ENCODE measurements at regions not wholly inside any gene's neighbourhood (a gene's known extent, or its start where the extent isn't known, plus 50 kb on each side); places are given as distances from the start of the nearest gene placed in this dataset.

DNA sequence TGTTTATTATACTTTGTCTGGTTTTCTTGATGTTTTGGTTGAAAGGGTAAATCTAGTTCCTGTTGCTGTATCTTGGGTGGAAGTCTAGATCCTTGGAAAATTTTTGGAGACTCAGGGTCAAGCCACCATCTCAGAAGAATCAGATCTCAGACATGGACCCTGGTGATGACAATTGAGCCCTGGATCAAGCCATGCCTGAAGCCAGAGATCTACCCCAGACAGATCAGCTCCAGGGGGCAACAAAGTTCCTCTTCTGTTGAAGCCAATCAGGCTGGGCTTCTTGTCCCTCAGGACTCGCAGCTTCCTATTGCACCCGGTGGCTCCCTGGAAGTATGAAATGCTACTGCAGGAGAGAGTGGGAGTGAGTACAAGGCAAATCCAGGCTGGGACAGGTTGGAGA lies 106.9 kb downstream of the UNCX start:
- Histone ChIP-seq H2AFZ (ENCODE audit: low read length) (no peak overlapping the region), H3K4me3 (ENCODE audit: low read length) (no peak overlapping the region), H3K4me2 (ENCODE audit: low read depth, low read length) (no peak overlapping the region), H3K27me3 (replicated peaks; ENCODE audit: insufficient read depth, low read length) (peaks cover 69% of the 10 kb centered on the region), H3K9ac (ENCODE audit: low read length) (no peak overlapping the region), H3K79me2 (ENCODE audit: low read length) (no peaks in the 10 kb centered on the region), H3K9me2 (replicated peaks; ENCODE audit: insufficient read depth, low read length) (no peaks in the 10 kb centered on the region), H3K9me3 (replicated peaks; ENCODE audit: insufficient read depth, low read length) (no peaks in the 10 kb centered on the region), H3F3A (ENCODE audit: insufficient read depth, low read length) (no peaks in the 10 kb centered on the region), H3K4me1 (ENCODE audit: low read length) (no peaks in the 10 kb centered on the region), H3K27ac (ENCODE audit: low read length) (no peak overlapping the region), H4K20me1 (ENCODE audit: insufficient read depth, low read length) (no peaks in the 10 kb centered on the region), H3K36me3 (replicated peaks; ENCODE audit: insufficient read depth, low read length) (no peaks in the 10 kb centered on the region)
- TF ChIP-seq EZH2 (optimal IDR thresholded peaks at IDR 0.05; ENCODE audit: low read depth, low read length) (no peak), EZH2phosphoT487 (IDR thresholded peaks at IDR 0.05; ENCODE audit: low read length) (no peak)
- TF ChIP-seq, protein P1, sequence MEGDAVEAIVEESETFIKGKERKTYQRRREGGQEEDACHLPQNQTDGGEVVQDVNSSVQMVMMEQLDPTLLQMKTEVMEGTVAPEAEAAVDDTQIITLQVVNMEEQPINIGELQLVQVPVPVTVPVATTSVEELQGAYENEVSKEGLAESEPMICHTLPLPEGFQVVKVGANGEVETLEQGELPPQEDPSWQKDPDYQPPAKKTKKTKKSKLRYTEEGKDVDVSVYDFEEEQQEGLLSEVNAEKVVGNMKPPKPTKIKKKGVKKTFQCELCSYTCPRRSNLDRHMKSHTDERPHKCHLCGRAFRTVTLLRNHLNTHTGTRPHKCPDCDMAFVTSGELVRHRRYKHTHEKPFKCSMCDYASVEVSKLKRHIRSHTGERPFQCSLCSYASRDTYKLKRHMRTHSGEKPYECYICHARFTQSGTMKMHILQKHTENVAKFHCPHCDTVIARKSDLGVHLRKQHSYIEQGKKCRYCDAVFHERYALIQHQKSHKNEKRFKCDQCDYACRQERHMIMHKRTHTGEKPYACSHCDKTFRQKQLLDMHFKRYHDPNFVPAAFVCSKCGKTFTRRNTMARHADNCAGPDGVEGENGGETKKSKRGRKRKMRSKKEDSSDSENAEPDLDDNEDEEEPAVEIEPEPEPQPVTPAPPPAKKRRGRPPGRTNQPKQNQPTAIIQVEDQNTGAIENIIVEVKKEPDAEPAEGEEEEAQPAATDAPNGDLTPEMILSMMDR (IDR thresholded peaks at IDR 0.05; ENCODE audit: low read length): no peak
- no peak for DNase-seq

DNA sequence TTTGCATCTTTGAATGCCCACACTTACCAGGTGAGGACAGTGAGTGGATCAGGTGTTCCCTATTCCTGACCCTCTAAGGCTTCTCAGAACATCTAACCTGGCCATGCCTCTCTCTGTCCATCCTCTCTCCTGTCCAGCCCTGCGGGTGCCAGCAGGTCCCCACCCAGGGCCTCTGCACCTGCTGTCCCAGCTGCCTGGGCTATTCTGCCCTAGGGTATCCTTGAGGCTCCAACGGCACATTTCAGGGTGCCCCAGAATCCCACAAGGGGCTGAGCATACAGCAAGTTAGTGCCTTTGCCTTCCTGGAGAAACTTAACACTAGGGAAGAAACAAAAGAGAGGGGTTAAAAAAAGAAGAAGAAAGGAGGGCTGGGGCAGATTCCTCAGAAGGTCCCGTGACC lies 107.4 kb downstream of the UNCX start:
- Histone ChIP-seq H3K4me1 (ENCODE audit: low read length) (no peaks in the 10 kb centered on the region), H4K20me1 (ENCODE audit: insufficient read depth, low read length) (no peaks in the 10 kb centered on the region), H3K9me2 (replicated peaks; ENCODE audit: insufficient read depth, low read length) (no peaks in the 10 kb centered on the region), H3K27me3 (replicated peaks; ENCODE audit: insufficient read depth, low read length) (peaks cover 67% of the 10 kb centered on the region), H3K79me2 (ENCODE audit: low read length) (no peaks in the 10 kb centered on the region), H3K9me3 (replicated peaks; ENCODE audit: insufficient read depth, low read length) (no peaks in the 10 kb centered on the region), H3K27ac (ENCODE audit: low read length) (no peak overlapping the region), H3K9ac (ENCODE audit: low read length) (no peak overlapping the region), H2AFZ (ENCODE audit: low read length) (no peak overlapping the region), H3F3A (ENCODE audit: insufficient read depth, low read length) (no peaks in the 10 kb centered on the region), H3K36me3 (replicated peaks; ENCODE audit: insufficient read depth, low read length) (no peaks in the 10 kb centered on the region), H3K4me3 (ENCODE audit: low read length) (no peak overlapping the region), H3K4me2 (ENCODE audit: low read depth, low read length) (no peak overlapping the region)
- DNase-seq: no peak
- TF ChIP-seq, protein P1 (IDR thresholded peaks at IDR 0.05; ENCODE audit: low read length): no peak
- TF ChIP-seq EZH2 (optimal IDR thresholded peaks at IDR 0.05; ENCODE audit: low read depth, low read length) (no peak), EZH2phosphoT487 (IDR thresholded peaks at IDR 0.05; ENCODE audit: low read length) (no peak)

DNA sequence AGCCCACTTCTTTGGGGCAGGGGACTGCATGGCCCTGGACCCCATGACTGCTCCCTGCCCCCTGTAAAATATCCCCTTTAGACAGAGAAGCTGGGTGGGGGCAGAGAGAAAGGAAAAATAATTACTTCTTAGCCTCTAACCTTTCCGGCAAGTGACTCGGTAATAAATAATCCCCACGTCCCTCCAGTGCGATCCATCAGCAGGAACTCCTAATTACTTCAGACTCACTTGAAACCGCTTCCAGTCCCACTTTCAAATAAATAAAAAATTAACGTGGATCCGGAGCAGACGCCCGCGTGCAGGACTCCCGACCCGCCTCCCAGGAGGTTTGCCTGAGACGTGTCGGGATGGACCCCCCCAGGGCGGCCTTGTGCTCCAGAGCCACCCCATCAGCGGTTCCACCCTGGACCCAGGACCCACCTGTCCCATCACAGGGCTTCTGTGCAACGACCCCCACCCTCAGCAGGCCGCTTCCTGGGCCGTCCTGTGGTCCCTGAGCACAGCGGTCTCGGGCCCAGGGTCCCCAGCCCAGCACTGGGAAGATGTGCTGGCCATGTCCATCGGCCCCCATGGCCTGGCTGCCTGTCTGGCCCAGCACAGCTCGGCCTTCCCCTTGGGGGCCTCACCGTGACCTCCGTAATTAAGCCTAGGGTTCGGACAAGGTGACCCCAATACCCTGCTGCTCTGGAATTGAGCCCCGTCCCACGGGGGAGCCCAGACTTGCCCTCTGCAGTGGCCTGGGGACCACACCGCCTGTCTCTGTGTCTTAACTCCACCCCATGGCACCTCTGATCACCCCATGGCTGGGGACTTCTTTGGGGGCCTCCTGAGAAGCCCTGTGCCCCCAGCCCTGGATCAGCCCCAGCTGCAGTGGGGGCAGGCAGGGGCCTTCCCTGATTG lies 108.0 kb downstream of the UNCX start:
- H3K36me3 ChIP-seq (replicated peaks; ENCODE audit: insufficient read depth, low read length): no peaks in the 10 kb centered on the region
- no peak overlapping the region for H3K4me3 ChIP-seq (ENCODE audit: low read length)
- TF ChIP-seq EZH2phosphoT487 (IDR thresholded peaks at IDR 0.05; ENCODE audit: low read length) (no peak), EZH2 (optimal IDR thresholded peaks at IDR 0.05; ENCODE audit: low read depth, low read length) (no peak)
- TF ChIP-seq, protein P1 (IDR thresholded peaks at IDR 0.05; ENCODE audit: low read length): no peak
- H3K79me2 ChIP-seq (ENCODE audit: low read length): no peaks in the 10 kb centered on the region
- no peak overlapping the region for H3K27ac ChIP-seq (ENCODE audit: low read length)
- H3K4me1 ChIP-seq (ENCODE audit: low read length): no peaks in the 10 kb centered on the region
- no peak for DNase-seq
- no peak overlapping the region for H3K4me2 ChIP-seq (ENCODE audit: low read depth, low read length)
- no peak overlapping the region for H2AFZ ChIP-seq (ENCODE audit: low read length)
- no peaks in the 10 kb centered on the region for H3F3A ChIP-seq (ENCODE audit: insufficient read depth, low read length)
- no peaks in the 10 kb centered on the region for H4K20me1 ChIP-seq (ENCODE audit: insufficient read depth, low read length)
- H3K9me3 ChIP-seq (replicated peaks; ENCODE audit: insufficient read depth, low read length): no peaks in the 10 kb centered on the region
- no peaks in the 10 kb centered on the region for H3K9me2 ChIP-seq (replicated peaks; ENCODE audit: insufficient read depth, low read length)
- H3K27me3 ChIP-seq (replicated peaks; ENCODE audit: insufficient read depth, low read length): peaks cover 65% of the 10 kb centered on the region
- no peak overlapping the region for H3K9ac ChIP-seq (ENCODE audit: low read length)
